ENCODE measurements at regions not wholly inside any gene's neighbourhood (a gene's known extent, or its start where the extent isn't known, plus 50 kb on each side); places are given as distances from the start of the nearest gene placed in this dataset.

DNA sequence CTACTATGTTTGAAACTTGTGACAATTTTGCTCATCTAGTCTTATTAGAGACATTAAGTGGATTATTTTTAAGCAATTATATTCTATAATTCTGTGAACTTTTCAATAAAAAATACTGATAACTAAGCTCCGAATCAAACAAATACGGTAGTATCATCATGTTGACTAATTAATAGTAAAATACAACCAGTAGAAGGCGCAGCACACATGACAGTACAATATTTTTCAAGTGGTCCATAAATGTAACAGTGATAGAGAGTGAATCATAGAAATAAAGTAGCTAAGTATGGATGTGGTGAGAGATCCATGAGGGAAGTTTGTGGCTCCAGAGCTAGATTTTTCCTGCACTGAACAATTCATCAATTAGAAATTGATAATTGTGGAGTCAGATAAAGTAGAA, 666.2 kb downstream of the KCTD8 start:
- H3K27ac Mint-ChIP-seq, result no peak overlapping the region
- no peaks in the 10 kb centered on the region for H3K36me3 Mint-ChIP-seq (ENCODE audit: low read depth)
- no peak overlapping the region for H3K4me3 Mint-ChIP-seq
- no peaks in the 10 kb centered on the region for H3K9me3 Mint-ChIP-seq
- no peaks in the 10 kb centered on the region for H3K27me3 Mint-ChIP-seq (ENCODE audit: low read depth)
- no peaks in the 10 kb centered on the region for H3K4me1 Mint-ChIP-seq
- TF ChIP-seq, protein P1, sequence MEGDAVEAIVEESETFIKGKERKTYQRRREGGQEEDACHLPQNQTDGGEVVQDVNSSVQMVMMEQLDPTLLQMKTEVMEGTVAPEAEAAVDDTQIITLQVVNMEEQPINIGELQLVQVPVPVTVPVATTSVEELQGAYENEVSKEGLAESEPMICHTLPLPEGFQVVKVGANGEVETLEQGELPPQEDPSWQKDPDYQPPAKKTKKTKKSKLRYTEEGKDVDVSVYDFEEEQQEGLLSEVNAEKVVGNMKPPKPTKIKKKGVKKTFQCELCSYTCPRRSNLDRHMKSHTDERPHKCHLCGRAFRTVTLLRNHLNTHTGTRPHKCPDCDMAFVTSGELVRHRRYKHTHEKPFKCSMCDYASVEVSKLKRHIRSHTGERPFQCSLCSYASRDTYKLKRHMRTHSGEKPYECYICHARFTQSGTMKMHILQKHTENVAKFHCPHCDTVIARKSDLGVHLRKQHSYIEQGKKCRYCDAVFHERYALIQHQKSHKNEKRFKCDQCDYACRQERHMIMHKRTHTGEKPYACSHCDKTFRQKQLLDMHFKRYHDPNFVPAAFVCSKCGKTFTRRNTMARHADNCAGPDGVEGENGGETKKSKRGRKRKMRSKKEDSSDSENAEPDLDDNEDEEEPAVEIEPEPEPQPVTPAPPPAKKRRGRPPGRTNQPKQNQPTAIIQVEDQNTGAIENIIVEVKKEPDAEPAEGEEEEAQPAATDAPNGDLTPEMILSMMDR (IDR thresholded peaks at IDR 0.05; ENCODE audit: unreplicated experiment in 3 of 3), result peak in 2 of 3 experiments; percentile 9 to 14

DNA sequence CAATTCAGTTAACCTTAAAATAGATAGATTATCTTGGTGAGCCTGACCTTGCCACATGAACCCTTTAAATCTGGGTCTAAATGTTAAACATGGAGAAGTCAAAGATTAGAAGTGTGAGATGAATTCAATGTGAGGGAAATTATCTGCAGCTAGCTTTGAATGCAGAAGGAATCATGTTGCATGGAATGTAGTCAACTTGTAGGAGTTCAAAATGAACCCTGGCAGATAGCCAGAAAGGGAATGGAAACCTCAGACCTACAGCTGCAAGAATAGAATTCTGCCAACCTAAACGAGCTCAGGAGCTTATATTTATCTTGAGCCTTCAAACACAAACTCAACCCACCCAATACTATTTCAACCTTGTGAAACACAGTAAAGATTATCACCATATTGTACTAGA, 632.5 kb downstream of the KCTD8 start:
- Mint-ChIP-seq H3K27me3 (ENCODE audit: low read depth) (no peaks in the 10 kb centered on the region), H3K27ac (no peak overlapping the region)
- TF ChIP-seq, protein P1 (IDR thresholded peaks at IDR 0.05; ENCODE audit: unreplicated experiment in 3 of 3), result no peak

DNA sequence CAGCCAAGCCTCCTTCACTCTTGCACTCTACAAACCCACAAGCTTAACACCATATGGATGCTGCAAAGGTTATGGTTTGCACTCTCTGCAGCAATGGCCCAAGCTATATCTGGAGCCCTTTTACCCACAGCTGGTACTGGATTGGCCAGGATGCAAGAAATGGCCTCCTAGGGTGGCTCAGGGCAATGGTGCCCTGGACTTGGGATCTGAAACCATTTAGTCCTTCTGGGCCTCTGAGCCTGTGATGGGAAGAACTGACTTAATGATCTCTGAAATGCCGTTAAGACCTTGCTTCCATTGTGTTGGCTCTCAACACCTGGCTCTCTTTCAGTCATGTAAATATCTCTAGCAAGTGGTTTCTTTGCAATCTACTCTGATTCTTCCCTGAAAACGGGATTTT, 626.0 kb downstream of the KCTD8 start:
- TF ChIP-seq, protein P1 (IDR thresholded peaks at IDR 0.05; ENCODE audit: unreplicated experiment in 3 of 3), result no peak
- Mint-ChIP-seq H3K4me3 (no peak overlapping the region), H3K27ac (no peak overlapping the region), H3K9me3 (peaks cover 25% of the 10 kb centered on the region), H3K4me1 (no peaks in the 10 kb centered on the region), H3K27me3 (ENCODE audit: low read depth) (no peaks in the 10 kb centered on the region), H3K36me3 (ENCODE audit: low read depth) (no peaks in the 10 kb centered on the region)

More for the DNA sequence above, 632.5 kb downstream of the KCTD8 start:
- Mint-ChIP-seq H3K4me1 (peaks cover 5% of the 10 kb centered on the region), H3K36me3 (ENCODE audit: low read depth) (no peaks in the 10 kb centered on the region), H3K9me3 (peaks cover 19% of the 10 kb centered on the region), H3K4me3 (no peak overlapping the region)

DNA sequence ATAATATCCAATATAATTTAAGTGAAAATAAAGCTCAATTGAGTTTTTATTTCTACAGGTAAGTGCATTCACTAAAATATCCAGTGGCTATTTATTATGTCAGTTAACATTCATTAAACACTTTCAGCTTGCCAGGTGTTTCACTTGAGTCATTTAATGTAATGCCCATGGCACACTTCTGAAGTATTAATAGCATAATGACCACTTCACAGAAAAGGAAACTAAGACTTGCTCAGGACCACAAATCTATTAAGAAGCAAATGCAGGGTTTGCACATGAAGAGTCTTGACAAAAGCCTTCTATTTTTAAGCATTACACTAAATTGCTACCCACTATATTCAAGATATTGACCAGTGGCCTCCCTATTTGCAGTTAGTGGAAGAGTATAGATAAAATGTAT, 612.7 kb downstream of the KCTD8 start:
- TF ChIP-seq, protein P1 (IDR thresholded peaks at IDR 0.05; ENCODE audit: unreplicated experiment in 3 of 3), result no peak
- no peak overlapping the region for H3K27ac Mint-ChIP-seq
- H3K9me3 Mint-ChIP-seq, result no peaks in the 10 kb centered on the region
- H3K4me1 Mint-ChIP-seq, result peaks cover 6% of the 10 kb centered on the region
- no peaks in the 10 kb centered on the region for H3K27me3 Mint-ChIP-seq (ENCODE audit: low read depth)
- H3K4me3 Mint-ChIP-seq, result no peak overlapping the region
- no peaks in the 10 kb centered on the region for H3K36me3 Mint-ChIP-seq (ENCODE audit: low read depth)

DNA sequence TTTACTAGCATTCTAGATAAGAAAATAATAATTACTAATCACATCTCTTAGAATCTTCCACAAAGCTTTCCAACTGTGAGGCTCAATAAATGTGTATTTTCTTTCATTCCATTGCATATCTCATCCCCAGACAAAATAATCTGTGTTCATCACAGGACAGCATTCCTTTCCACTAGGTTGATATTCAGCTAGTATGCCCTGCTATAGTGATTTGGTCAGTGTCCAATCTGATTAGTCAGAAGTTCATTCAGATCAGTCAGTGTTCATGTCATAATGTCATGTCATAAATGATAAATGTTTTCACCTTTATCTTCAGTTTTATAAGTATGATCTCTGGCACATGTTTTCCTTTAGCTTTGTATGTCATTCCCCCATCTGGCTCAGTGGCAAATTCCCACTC, 611.4 kb downstream of the KCTD8 start:
- Mint-ChIP-seq H3K27ac (no peak overlapping the region), H3K4me1 (no peaks in the 10 kb centered on the region), H3K9me3 (no peaks in the 10 kb centered on the region), H3K27me3 (ENCODE audit: low read depth) (no peaks in the 10 kb centered on the region), H3K4me3 (no peak overlapping the region), H3K36me3 (ENCODE audit: low read depth) (no peaks in the 10 kb centered on the region)
- TF ChIP-seq, protein P1 (IDR thresholded peaks at IDR 0.05; ENCODE audit: unreplicated experiment in 3 of 3), result no peak

DNA sequence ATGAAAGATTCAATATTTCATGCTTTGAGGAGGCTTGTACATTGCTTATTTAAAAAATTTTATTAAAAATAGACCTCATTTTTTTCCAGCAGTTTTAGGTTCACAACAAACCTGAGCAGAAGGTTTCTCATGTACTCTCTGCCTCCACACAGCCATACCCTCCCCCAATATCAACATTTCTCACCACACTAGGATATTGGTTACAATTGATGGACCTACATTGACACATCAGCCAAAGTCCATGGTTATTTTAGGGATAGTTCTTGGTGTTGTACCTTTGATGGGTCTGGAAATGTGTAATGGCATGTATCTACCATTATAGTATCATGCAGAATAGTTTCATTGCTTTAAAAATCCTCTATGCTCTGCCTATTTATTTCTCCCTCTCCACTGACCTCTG, 611.0 kb downstream of the KCTD8 start:
- no peaks in the 10 kb centered on the region for H3K27me3 Mint-ChIP-seq (ENCODE audit: low read depth)
- H3K27ac Mint-ChIP-seq, result no peak overlapping the region
- H3K9me3 Mint-ChIP-seq, result no peaks in the 10 kb centered on the region
- no peaks in the 10 kb centered on the region for H3K4me1 Mint-ChIP-seq
- no peak overlapping the region for H3K4me3 Mint-ChIP-seq
- TF ChIP-seq, protein P1 (IDR thresholded peaks at IDR 0.05; ENCODE audit: unreplicated experiment in 3 of 3), result no peak
- H3K36me3 Mint-ChIP-seq (ENCODE audit: low read depth), result no peaks in the 10 kb centered on the region
